IPS-20b (cell line): ENCODE measurements at regions not wholly inside any gene's neighbourhood (a gene's known extent, or its start where the extent isn't known, plus 50 kb on each side); places are given as distances from the start of the nearest gene placed in this dataset.

Source experiments
- H3K27ac ChIP-seq: one replicate; pipeline ENCODE4 v1.5.1; 2013; ENCODE audit warnings: low read length
- H3K27me3 ChIP-seq: 2 replicates; pipeline ENCODE4 v1.6.1; 2013; ENCODE audit warnings: mild to moderate bottlenecking, low read length, inconsistent platforms; ENCODE audit not compliant: insufficient read depth
- H3K36me3 ChIP-seq: 2 replicates; pipeline ENCODE4 v1.6.1; 2013; ENCODE audit warnings: low read depth, mild to moderate bottlenecking, inconsistent platforms, low read length, moderate library complexity; ENCODE audit not compliant: insufficient read depth
- H3K4me1 ChIP-seq: 2 replicates; pipeline ENCODE4 v1.6.1; 2013; ENCODE audit warnings: mild to moderate bottlenecking, control low read depth, inconsistent platforms, low read length, moderate library complexity; ENCODE audit not compliant: insufficient read depth
- H3K4me3 ChIP-seq: 2 replicates; pipeline ENCODE4 v1.5.1; 2013; ENCODE audit warnings: mild to moderate bottlenecking, low read length, inconsistent platforms
- H3K9ac ChIP-seq: 2 replicates; pipeline ENCODE4 v1.6.1; 2013; ENCODE audit warnings: low read depth, mild to moderate bottlenecking, inconsistent platforms, low read length, moderate library complexity
- H3K9me3 ChIP-seq: 2 replicates; pipeline ENCODE4 v1.6.1; 2013; ENCODE audit warnings: mild to moderate bottlenecking, low read depth, low read length, inconsistent platforms; ENCODE audit not compliant: insufficient read depth

- H3K4me1 ChIP-seq, result no peaks in the 10 kb centered on the region
- no peak overlapping the region for H3K9ac ChIP-seq
- H3K9me3 ChIP-seq, result no peaks in the 10 kb centered on the region
- H3K27ac ChIP-seq, result no peak overlapping the region
- no peaks in the 10 kb centered on the region for H3K36me3 ChIP-seq
- H3K4me3 ChIP-seq, result no peak overlapping the region
- no peaks in the 10 kb centered on the region for H3K27me3 ChIP-seq
These were observed 448.0 kb upstream of the SPRED2 start for GRCh38 chr2:65880436-65880835.

DNA sequence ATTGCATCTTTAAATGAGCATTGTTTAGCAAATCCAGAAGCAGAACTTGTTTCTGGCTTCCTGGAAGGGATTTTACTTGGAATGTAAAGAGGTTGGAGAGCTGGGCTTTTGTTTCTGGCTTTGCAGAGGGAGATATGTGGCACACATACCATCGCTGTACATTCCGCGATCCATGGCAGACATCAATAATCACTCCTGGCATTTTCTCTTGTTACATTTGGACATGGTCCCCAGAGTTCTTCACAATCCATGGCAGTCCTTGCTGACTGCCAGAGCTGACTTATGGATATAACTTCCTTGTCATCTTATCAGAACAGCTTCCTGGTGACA, 445.6 kb upstream of the SPRED2 start:
- no peak overlapping the region for H3K9ac ChIP-seq
- H3K27ac ChIP-seq, result no peak overlapping the region
- H3K4me1 ChIP-seq, result no peaks in the 10 kb centered on the region
- H3K4me3 ChIP-seq, result no peak overlapping the region
- H3K27me3 ChIP-seq, result no peaks in the 10 kb centered on the region
- H3K36me3 ChIP-seq, result no peaks in the 10 kb centered on the region
- no peaks in the 10 kb centered on the region for H3K9me3 ChIP-seq

- Histone ChIP-seq H3K9me3 (no peaks in the 10 kb centered on the region), H3K36me3 (no peaks in the 10 kb centered on the region), H3K4me1 (no peaks in the 10 kb centered on the region), H3K4me3 (no peak overlapping the region), H3K27me3 (no peaks in the 10 kb centered on the region), H3K27ac (no peak overlapping the region), H3K9ac (no peak overlapping the region)
These were observed 445.1 kb upstream of the SPRED2 start for GRCh38 chr2:65877331-65878010.

DNA sequence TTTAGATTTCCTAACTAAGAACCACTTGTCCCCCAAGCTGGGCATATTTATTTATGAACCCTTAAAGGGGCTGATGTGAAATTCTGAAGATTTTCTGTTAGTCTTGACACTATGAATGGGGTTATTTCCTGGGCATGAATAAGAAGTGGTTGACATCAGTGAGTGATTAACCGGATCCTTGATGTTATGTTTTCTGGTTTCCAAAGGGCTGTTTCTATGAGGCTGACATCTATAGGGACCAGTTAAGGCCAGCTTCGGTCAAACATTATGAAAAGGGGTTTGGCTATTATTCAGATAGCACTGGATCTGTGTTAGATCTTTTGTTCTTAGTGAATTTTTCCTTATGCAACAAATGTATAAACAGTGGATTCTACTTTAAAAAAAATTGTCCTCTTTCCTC, 443.7 kb upstream of the SPRED2 start:
- Histone ChIP-seq H3K4me1 (no peaks in the 10 kb centered on the region), H3K9ac (no peak overlapping the region), H3K9me3 (no peaks in the 10 kb centered on the region), H3K36me3 (no peaks in the 10 kb centered on the region), H3K27me3 (no peaks in the 10 kb centered on the region), H3K4me3 (no peak overlapping the region), H3K27ac (no peak overlapping the region)

DNA sequence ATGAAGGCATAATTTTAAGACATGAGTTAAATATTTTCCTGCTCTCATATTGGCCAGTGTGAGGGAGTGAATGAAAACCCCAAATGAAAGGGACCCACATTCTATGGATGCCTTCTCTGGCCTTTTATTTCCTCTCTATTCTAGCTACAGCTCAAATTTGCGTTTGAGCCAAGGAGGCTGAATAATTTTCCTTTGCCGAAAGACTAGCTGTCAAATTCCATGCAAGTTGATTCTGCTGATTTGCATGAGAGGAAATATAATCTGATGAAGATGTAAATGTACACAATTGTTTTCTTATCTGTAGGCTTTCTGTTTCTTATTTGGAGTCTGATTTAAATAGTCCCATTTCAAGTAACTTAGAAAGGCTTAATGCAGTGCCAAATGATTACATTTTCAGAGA, 438.4 kb upstream of the SPRED2 start:
- Histone ChIP-seq H3K4me3 (no peak overlapping the region), H3K4me1 (peaks cover 4% of the 10 kb centered on the region; the same call in 1 of the 2 replicates), H3K36me3 (no peaks in the 10 kb centered on the region), H3K9me3 (no peaks in the 10 kb centered on the region), H3K27ac (no peak overlapping the region), H3K27me3 (no peaks in the 10 kb centered on the region), H3K9ac (no peak overlapping the region)

DNA sequence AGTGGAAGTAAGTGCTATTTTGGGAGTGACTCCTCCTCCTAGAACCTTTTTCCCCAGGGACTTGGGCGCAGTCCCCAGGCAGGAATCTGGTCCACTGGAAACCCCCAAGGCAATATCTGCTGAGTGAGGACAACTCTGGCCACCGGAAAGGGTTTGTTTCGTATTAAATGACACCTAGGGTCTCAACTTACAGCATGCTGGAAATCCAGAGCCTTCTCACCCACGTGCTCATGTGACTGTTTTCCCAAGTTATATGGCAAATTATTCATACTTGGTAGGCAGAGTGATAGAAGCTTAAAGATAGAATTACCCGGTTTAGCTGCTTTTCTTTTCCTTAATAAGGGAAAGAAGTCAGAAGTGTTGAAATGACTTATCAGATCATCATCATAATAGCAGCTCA, 436.9 kb upstream of the SPRED2 start:
- H3K36me3 ChIP-seq, result no peaks in the 10 kb centered on the region
- H3K4me1 ChIP-seq, result peaks cover 6% of the 10 kb centered on the region; the same call in 1 of the 2 replicates
- H3K9me3 ChIP-seq, result no peaks in the 10 kb centered on the region
- no peak overlapping the region for H3K4me3 ChIP-seq
- H3K9ac ChIP-seq, result no peak overlapping the region
- H3K27me3 ChIP-seq, result no peaks in the 10 kb centered on the region
- no peak overlapping the region for H3K27ac ChIP-seq

DNA sequence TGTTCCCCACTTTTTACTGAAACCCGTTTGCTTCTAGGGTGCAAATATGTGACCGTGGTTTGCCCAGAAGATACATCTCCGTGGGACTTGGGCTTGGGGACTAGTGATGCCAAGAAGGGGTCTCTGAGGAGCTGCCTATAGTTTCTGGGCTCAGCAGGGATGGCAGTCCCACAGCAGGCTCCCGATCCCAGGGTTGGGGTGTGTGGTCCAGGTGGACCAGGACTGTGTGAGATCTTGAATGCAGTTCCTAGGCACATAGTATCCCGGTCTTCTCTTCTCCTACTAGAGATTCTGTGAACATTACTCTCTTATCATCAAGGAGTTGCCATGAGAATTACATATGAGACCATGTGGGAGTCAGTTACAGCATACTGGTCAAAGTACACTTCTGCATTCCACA, 435.8 kb upstream of the SPRED2 start:
- Histone ChIP-seq H3K36me3 (no peaks in the 10 kb centered on the region), H3K9me3 (no peaks in the 10 kb centered on the region), H3K27ac (no peak overlapping the region), H3K4me1 (peaks cover 11% of the 10 kb centered on the region; the same call in 1 of the 2 replicates), H3K9ac (no peak overlapping the region), H3K27me3 (no peaks in the 10 kb centered on the region), H3K4me3 (no peak overlapping the region)

GRCh38 chr2:65867446-65867845, 435.0 kb upstream of the SPRED2 start:
- Histone ChIP-seq H3K9ac (no peak overlapping the region), H3K36me3 (no peaks in the 10 kb centered on the region), H3K9me3 (no peaks in the 10 kb centered on the region), H3K27ac (no peak overlapping the region), H3K27me3 (no peaks in the 10 kb centered on the region), H3K4me1 (peaks cover 11% of the 10 kb centered on the region; the same call in 1 of the 2 replicates), H3K4me3 (no peak overlapping the region)

- Histone ChIP-seq H3K27me3 (no peaks in the 10 kb centered on the region), H3K4me3 (no peak overlapping the region), H3K9ac (no peak overlapping the region), H3K9me3 (no peaks in the 10 kb centered on the region), H3K27ac (no peak overlapping the region), H3K4me1 (peaks cover 11% of the 10 kb centered on the region; the same call in 1 of the 2 replicates), H3K36me3 (no peaks in the 10 kb centered on the region)
These were observed 433.7 kb upstream of the SPRED2 start for GRCh38 chr2:65866148-65866547.

DNA sequence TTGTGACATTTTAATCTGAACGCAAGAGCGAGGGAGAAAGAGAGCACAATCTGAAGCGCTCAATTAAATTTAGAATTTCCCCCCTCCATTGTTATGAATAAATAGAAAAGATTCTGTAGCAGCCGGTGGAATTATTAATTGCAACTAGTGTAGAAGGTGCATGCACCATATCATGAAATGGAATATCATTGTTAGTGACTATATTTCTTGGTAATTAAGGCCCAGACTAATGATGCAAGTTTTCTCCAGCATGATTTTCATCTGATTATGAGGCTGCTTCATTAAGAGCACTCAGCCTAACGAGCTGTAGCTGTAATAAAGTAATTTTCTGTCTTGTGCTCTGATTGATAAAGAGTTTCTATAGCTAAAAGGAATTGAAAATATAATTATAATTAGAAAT, 432.2 kb upstream of the SPRED2 start:
- H3K4me3 ChIP-seq, result no peak overlapping the region
- no peak overlapping the region for H3K9ac ChIP-seq
- no peak overlapping the region for H3K27ac ChIP-seq
- no peaks in the 10 kb centered on the region for H3K9me3 ChIP-seq
- no peaks in the 10 kb centered on the region for H3K36me3 ChIP-seq
- H3K4me1 ChIP-seq, result peaks cover 7% of the 10 kb centered on the region; the same call in 1 of the 2 replicates
- H3K27me3 ChIP-seq, result no peaks in the 10 kb centered on the region

DNA sequence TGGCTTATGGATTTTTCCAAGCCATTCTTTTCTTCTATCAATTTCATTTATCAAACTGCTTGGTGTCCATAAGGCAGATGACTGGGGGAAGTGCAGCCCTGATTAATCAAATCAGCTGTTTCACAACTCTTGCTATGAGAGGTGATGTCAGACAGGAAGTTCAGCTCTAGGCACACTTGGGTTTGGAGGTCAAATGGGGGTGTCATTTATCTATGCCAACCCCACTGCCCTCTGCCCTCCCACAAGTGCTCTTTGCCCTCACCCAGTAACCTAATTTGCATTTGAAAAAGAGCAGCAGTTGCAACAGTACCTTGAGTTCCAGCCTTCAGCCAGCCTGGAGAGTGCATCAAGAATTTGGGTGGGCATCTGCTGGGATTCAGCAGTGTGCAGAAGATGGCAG, 431.3 kb upstream of the SPRED2 start:
- Histone ChIP-seq H3K9ac (no peak overlapping the region), H3K36me3 (no peaks in the 10 kb centered on the region), H3K9me3 (no peaks in the 10 kb centered on the region), H3K27me3 (no peaks in the 10 kb centered on the region), H3K4me1 (peaks cover 7% of the 10 kb centered on the region; the same call in 1 of the 2 replicates), H3K27ac (no peak overlapping the region), H3K4me3 (no peak overlapping the region)

DNA sequence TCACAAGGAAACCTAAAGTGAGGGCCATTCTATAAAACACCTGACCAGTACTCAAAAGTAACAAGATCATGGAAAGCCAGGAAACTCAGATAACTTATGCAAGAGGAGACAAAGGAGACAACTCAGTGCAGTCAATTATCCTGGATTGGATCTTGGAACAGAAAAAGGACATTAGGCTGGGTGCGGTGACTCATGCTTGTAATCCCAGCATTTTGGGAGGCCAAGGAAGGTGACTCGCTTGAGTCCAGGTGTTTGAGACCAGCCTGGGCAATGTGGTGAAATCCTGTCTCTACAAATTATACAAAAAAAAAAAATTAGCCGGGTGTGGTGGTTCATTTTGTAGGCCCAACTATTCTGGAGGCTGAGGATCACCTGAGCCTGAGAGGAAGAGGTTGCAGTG, 424.5 kb upstream of the SPRED2 start:
- Histone ChIP-seq H3K27ac (no peak overlapping the region), H3K27me3 (no peaks in the 10 kb centered on the region), H3K36me3 (no peaks in the 10 kb centered on the region), H3K9ac (no peak overlapping the region), H3K4me3 (no peak overlapping the region), H3K9me3 (no peaks in the 10 kb centered on the region), H3K4me1 (no peaks in the 10 kb centered on the region)
